AG09319 (cell line): ENCODE measurements at regions not wholly inside any gene's neighbourhood (a gene's known extent, or its start where the extent isn't known, plus 50 kb on each side); places are given as distances from the start of the nearest gene placed in this dataset.

ENCODE experiments used
- DNase-seq: peaks from one replicate; pipeline ENCODE4 v3.0.0-alpha.2; 2010; ENCODE audit warnings: low read depth; ENCODE audit errors: extremely low read depth
- CTCF ChIP-seq: IDR thresholded peaks from 2 replicates; pipeline ENCODE4 v1.5.1; 2011; ENCODE audit warnings: low read depth, mild to moderate bottlenecking, inconsistent platforms, low read length, moderate library complexity

- no peak for TF ChIP-seq CTCF
- DNase-seq: no peak
These were observed 116.7 kb downstream of the CDC7 start for GRCh38 chr1:91617285-91617765.

- no peak for TF ChIP-seq CTCF
- DNase-seq: no peak
These were observed 119.2 kb downstream of the CDC7 start for GRCh38 chr1:91619881-91620280.

- no peak for TF ChIP-seq CTCF
- no peak for DNase-seq
These were observed 120.7 kb downstream of the CDC7 start for GRCh38 chr1:91621360-91621759.

- DNase-seq: no peak
- no peak for TF ChIP-seq CTCF
These were observed 121.3 kb downstream of the CDC7 start for GRCh38 chr1:91621907-91622306.

GRCh38 chr1:91622616-91623015 lies 122.0 kb downstream of the CDC7 start:
- TF ChIP-seq CTCF: no peak

GRCh38 chr1:91623020-91623419 lies 122.4 kb downstream of the CDC7 start:
- no peak for DNase-seq
- no peak for TF ChIP-seq CTCF

More at GRCh38 chr1:91622616-91623015, 122.0 kb downstream of the CDC7 start:
- no peak for DNase-seq

GRCh38 chr1:91624331-91624730 lies 123.7 kb downstream of the CDC7 start:
- TF ChIP-seq CTCF: no peak
- DNase-seq: no peak
